Neutrophil (primary cell): ENCODE measurements at regions not wholly inside any gene's neighbourhood (a gene's known extent, or its start where the extent isn't known, plus 50 kb on each side); places are given as distances from the start of the nearest gene placed in this dataset.

Experiments
- H3K27ac ChIP-seq: fragments of 200-600 bp; sonication (generic); 2 replicates; pipeline ENCODE4 v1.5.1; 2016; ENCODE audit warnings: mild to moderate bottlenecking, moderate library complexity
- H3K27me3 ChIP-seq: fragments of 200-600 bp; sonication (generic); 2 replicates; pipeline ENCODE4 v1.6.0; 2016; ENCODE audit warnings: mild to moderate bottlenecking
- H3K36me3 ChIP-seq: fragments of 200-600 bp; sonication (generic); 2 replicates; pipeline ENCODE4 v1.5.1; 2017
- H3K4me1 ChIP-seq, 2 experiments: fragments of 200-600 bp in 1 of 2; sonication (generic) in 1 of 2; 1 replicate in 1 of 2; 2 replicates in 1 of 2; pipeline versions ENCODE4 v1.5.1 to v1.6.1; 2013 to 2016; ENCODE audit warnings: low read depth in 1 of 2, low read length in 1 of 2, mild to moderate bottlenecking in 1 of 2, moderate library complexity in 1 of 2; ENCODE audit not compliant: control insufficient read depth in 1 of 2, insufficient read depth in 1 of 2
- H3K4me3 ChIP-seq, 2 experiments: fragments of 200-600 bp in 1 of 2; sonication (generic) in 1 of 2; 1 replicate in 1 of 2; 2 replicates in 1 of 2; pipeline ENCODE4 v1.5.1; 2013 to 2016; ENCODE audit warnings: low read depth in 1 of 2, low read length in 1 of 2, mild to moderate bottlenecking in 1 of 2, moderate library complexity in 1 of 2
- H3K9me3 ChIP-seq: fragments of 200-600 bp; sonication (generic); 2 replicates; pipeline ENCODE4 v1.5.1; 2016
- CTCF ChIP-seq: fragments of 200-600 bp; sonication (generic); IDR thresholded peaks from 2 replicates; pipeline ENCODE4 v1.5.1; 2016; ENCODE audit warnings: antibody characterized with exemption

GRCh38 chr2:37774976-37775907 is 103.8 kb upstream of the CDC42EP3 start:
- TF ChIP-seq CTCF: no peak
- Histone ChIP-seq H3K4me1 (peaks cover 0 to 10% of the 10 kb centered on the region in 2 experiments), H3K27ac (no peak overlapping the region), H3K27me3 (no peaks in the 10 kb centered on the region), H3K4me3 (no peak overlapping the region), H3K36me3 (no peaks in the 10 kb centered on the region), H3K9me3 (no peaks in the 10 kb centered on the region)

GRCh38 chr2:37775908-37776250 is 104.4 kb upstream of the CDC42EP3 start:
- TF ChIP-seq CTCF: no peak
- peaks cover 0 to 10% of the 10 kb centered on the region in 2 experiments for H3K4me1 ChIP-seq
- H3K36me3 ChIP-seq: no peaks in the 10 kb centered on the region
- H3K27me3 ChIP-seq: no peaks in the 10 kb centered on the region
- no peaks in the 10 kb centered on the region for H3K9me3 ChIP-seq
- no peak overlapping the region for H3K27ac ChIP-seq
- no peak overlapping the region for H3K4me3 ChIP-seq

- no peaks in the 10 kb centered on the region for H3K9me3 ChIP-seq
- H3K4me3 ChIP-seq: no peak overlapping the region
- no peaks in the 10 kb centered on the region for H3K27me3 ChIP-seq
- H3K4me1 ChIP-seq: peaks cover 0 to 6% of the 10 kb centered on the region in 2 experiments
- TF ChIP-seq CTCF: no peak
- H3K27ac ChIP-seq: no peak overlapping the region
- H3K36me3 ChIP-seq: no peaks in the 10 kb centered on the region
These were observed 105.0 kb upstream of the CDC42EP3 start for GRCh38 chr2:37776487-37776886.

GRCh38 chr2:37779139-37779538 is 107.7 kb upstream of the CDC42EP3 start:
- TF ChIP-seq CTCF: no peak
- Histone ChIP-seq H3K27ac (no peak overlapping the region), H3K4me3 (no peak overlapping the region), H3K4me1 (no peaks in the 10 kb centered on the region), H3K36me3 (no peaks in the 10 kb centered on the region), H3K9me3 (no peaks in the 10 kb centered on the region), H3K27me3 (no peaks in the 10 kb centered on the region)

- no peaks in the 10 kb centered on the region for H3K36me3 ChIP-seq
- H3K27me3 ChIP-seq: no peaks in the 10 kb centered on the region
- no peak overlapping the region for H3K27ac ChIP-seq
- H3K4me3 ChIP-seq: no peak overlapping the region
- TF ChIP-seq CTCF: no peak
- no peaks in the 10 kb centered on the region for H3K4me1 ChIP-seq
- no peaks in the 10 kb centered on the region for H3K9me3 ChIP-seq
These were observed 108.4 kb upstream of the CDC42EP3 start for GRCh38 chr2:37779611-37780386.
